Fibroblast of gingiva (primary cell): ENCODE measurements at regions not wholly inside any gene's neighbourhood (a gene's known extent, or its start where the extent isn't known, plus 50 kb on each side); places are given as distances from the start of the nearest gene placed in this dataset.
"Not testable (repeated sequence)": the region's sequence is repeated elsewhere in the genome, so short reads cannot be mapped to it uniquely, and the experiment has no call there.

Experiments
- DNase-seq: peaks from one replicate; pipeline ENCODE4 v3.0.0-alpha.2; 2011; ENCODE audit warnings: low read depth

GRCh38 chr4:3589946-3590924, 58.0 kb upstream of the LRPAP1 start:
- DNase-seq, result not testable (repeated sequence)

- not testable (repeated sequence) for DNase-seq
These were observed 57.2 kb upstream of the LRPAP1 start for GRCh38 chr4:3589379-3589778.

GRCh38 chr4:3588517-3589194, 56.4 kb upstream of the LRPAP1 start:
- not testable (repeated sequence) for DNase-seq

- not testable (repeated sequence) for DNase-seq
These were observed 54.4 kb upstream of the LRPAP1 start for GRCh38 chr4:3586596-3586995.

GRCh38 chr4:3585567-3585966, 53.3 kb upstream of the LRPAP1 start:
- not testable (repeated sequence) for DNase-seq

- no peak for DNase-seq
These were observed 49.9 kb upstream of the LRPAP1 start for GRCh38 chr4:3582091-3582475.
